ENCODE measurements at regions not wholly inside any gene's neighbourhood (a gene's known extent, or its start where the extent isn't known, plus 50 kb on each side); places are given as distances from the start of the nearest gene placed in this dataset.

DNA sequence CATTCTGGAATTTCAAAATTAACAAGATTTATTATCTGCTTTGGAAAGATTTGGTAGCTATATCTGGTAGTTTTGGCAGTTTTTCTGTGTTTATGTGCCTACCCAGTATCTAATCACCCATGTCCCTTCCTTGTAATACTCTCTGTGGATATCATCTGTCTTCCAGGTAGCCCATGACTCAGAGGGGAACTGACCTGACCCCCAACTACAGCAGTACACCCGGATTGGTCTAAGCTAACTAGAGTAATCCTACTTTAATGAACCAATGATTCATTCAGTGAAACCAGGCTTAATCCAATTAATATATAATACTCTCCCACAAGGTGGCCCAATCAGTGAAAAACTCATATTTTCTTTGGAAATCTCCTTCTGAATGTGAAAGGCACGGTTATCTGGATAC lies 295.3 kb upstream of the SULF2 start:
- Histone ChIP-seq H3K4me3 (no peak overlapping the region), H3K36me3 (no peaks in the 10 kb centered on the region), H3K27ac (replicated peaks) (no peak overlapping the region), H3K4me1 (no peaks in the 10 kb centered on the region), H3K27me3 (ENCODE audit: low read depth) (peaks cover 57% of the 10 kb centered on the region), H3K9me3 (replicated peaks) (peaks cover 7% of the 10 kb centered on the region)
- intact Hi-C loops (cut with micrococcal nuclease), result no loop called here
- TF ChIP-seq, protein P1, sequence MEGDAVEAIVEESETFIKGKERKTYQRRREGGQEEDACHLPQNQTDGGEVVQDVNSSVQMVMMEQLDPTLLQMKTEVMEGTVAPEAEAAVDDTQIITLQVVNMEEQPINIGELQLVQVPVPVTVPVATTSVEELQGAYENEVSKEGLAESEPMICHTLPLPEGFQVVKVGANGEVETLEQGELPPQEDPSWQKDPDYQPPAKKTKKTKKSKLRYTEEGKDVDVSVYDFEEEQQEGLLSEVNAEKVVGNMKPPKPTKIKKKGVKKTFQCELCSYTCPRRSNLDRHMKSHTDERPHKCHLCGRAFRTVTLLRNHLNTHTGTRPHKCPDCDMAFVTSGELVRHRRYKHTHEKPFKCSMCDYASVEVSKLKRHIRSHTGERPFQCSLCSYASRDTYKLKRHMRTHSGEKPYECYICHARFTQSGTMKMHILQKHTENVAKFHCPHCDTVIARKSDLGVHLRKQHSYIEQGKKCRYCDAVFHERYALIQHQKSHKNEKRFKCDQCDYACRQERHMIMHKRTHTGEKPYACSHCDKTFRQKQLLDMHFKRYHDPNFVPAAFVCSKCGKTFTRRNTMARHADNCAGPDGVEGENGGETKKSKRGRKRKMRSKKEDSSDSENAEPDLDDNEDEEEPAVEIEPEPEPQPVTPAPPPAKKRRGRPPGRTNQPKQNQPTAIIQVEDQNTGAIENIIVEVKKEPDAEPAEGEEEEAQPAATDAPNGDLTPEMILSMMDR (IDR thresholded peaks at IDR 0.05; ENCODE audit: borderline replicate concordance), result no peak
- DNase-seq, result no peak

DNA sequence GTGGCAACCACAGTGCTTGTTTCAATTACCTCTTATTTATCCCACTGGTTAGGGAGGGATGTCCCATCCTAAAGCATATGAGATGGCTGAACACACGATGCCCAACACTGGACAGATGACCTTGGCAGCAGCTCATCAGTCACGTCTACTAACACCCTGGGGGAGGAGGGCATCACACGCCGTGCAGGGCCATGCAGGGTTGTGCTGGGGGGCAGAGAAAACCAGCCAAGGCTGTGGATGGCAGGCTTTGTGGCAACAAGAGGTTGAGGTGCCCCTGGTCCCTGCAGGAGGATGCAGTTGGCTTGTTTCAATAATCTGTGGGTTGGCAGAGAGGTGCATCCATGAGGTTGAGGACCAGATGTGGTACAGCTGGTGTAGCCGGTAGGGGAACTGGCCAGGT lies 293.7 kb upstream of the SULF2 start:
- Histone ChIP-seq H3K36me3 (no peaks in the 10 kb centered on the region), H3K9me3 (replicated peaks) (no peaks in the 10 kb centered on the region), H3K27me3 (ENCODE audit: low read depth) (peaks cover 66% of the 10 kb centered on the region), H3K4me3 (no peak overlapping the region), H3K4me1 (no peaks in the 10 kb centered on the region), H3K27ac (replicated peaks) (no peak overlapping the region)
- TF ChIP-seq, protein P1 (IDR thresholded peaks at IDR 0.05; ENCODE audit: borderline replicate concordance), result no peak
- intact Hi-C loops (cut with micrococcal nuclease), result no loop called here
- no peak for DNase-seq

DNA sequence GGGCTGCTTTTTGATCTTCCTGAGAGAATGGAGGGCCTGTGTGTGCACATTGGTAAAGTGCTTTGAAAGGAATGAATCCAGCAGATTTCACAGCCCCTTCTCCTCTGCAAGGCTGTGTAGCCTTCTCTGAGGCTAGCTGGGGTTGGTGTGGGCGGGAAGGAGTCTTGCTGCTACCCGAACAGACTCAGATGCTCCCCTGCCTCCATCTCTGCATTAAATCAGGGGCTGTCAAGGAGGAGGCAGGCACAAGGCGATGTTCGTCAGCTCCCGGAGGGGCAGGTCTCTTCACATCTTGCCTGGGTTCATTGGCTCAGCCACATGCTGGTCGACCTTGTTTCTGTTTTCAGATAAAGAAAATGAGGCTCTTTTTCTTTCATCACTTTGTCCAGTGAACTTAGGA lies 291.5 kb upstream of the SULF2 start:
- TF ChIP-seq, protein P1 (IDR thresholded peaks at IDR 0.05; ENCODE audit: borderline replicate concordance), result no peak

DNA sequence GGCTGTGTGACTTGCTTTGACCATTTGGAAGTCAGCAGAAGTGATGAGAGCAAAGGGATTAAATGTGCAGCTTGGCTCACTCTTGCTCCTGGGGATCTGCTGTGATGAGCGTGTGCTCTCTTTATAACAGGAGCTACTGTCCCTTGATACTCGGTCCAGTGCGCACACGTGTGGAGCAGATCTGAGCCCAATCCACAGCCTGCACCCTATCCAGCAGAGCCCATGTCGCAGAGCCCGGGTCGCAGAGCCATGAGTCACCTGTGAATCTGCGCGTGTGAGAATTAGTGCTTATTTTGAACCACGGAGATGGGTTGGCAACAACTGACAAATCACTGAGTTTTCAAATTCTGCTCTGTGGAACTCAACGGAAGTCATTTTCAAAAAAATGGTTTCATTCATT lies 291.0 kb upstream of the SULF2 start:
- intact Hi-C loops (cut with micrococcal nuclease), result no loop called here
- no peaks in the 10 kb centered on the region for H3K4me1 ChIP-seq
- no peak for DNase-seq

More for the DNA sequence above, 291.5 kb upstream of the SULF2 start:
- no peaks in the 10 kb centered on the region for H3K4me1 ChIP-seq
- H3K27ac ChIP-seq (replicated peaks), result no peak overlapping the region
- intact Hi-C loops (cut with micrococcal nuclease), result no loop called here
- no peaks in the 10 kb centered on the region for H3K9me3 ChIP-seq (replicated peaks)
- no peak overlapping the region for H3K4me3 ChIP-seq
- no peaks in the 10 kb centered on the region for H3K36me3 ChIP-seq
- DNase-seq, result no peak
- peaks cover 62% of the 10 kb centered on the region for H3K27me3 ChIP-seq (ENCODE audit: low read depth)

DNA sequence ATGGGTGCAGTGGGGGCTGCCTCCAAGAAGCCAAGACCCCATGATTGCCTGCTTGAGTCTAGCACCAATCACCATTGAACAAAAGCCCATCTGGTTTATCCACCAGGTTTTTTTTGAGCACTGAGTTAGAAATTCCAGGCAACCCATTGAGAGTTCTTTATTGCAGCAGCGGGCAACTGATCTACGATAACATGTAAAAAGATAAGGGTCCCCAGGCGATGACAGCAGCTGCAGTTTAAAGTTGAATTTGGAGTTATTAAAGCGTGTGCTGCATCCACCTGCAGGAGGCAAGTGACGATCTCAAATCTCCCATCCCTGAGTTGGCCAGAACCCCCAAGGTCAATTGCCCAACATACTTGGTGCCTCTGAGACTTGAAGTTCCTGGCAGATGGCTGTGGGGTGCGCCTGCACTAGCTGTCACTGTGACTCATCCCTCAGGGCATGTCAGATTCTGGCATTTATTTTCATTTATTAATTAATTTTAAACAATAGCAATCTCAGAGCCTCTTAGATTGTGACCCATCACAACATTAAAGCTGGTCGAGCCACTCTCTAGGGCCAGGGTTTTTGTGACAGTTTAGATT lies 290.4 kb upstream of the SULF2 start:
- TF ChIP-seq, protein P1 (IDR thresholded peaks at IDR 0.05; ENCODE audit: borderline replicate concordance), result no peak
- intact Hi-C loops (cut with micrococcal nuclease), result no loop called here
- Histone ChIP-seq H3K9me3 (replicated peaks) (no peaks in the 10 kb centered on the region), H3K4me1 (no peaks in the 10 kb centered on the region), H3K27ac (replicated peaks) (no peak overlapping the region), H3K4me3 (no peak overlapping the region), H3K36me3 (no peaks in the 10 kb centered on the region), H3K27me3 (ENCODE audit: low read depth) (peaks cover 63% of the 10 kb centered on the region)
- no peak for DNase-seq

More for the DNA sequence above, 291.0 kb upstream of the SULF2 start:
- H3K36me3 ChIP-seq, result no peaks in the 10 kb centered on the region
- no peaks in the 10 kb centered on the region for H3K9me3 ChIP-seq (replicated peaks)
- no peak overlapping the region for H3K4me3 ChIP-seq
- H3K27ac ChIP-seq (replicated peaks), result no peak overlapping the region
- TF ChIP-seq, protein P1 (IDR thresholded peaks at IDR 0.05; ENCODE audit: borderline replicate concordance), result no peak
- peaks cover 63% of the 10 kb centered on the region for H3K27me3 ChIP-seq (ENCODE audit: low read depth)
